Endothelial cell of umbilical vein (primary cell): ENCODE measurements at regions not wholly inside any gene's neighbourhood (a gene's known extent, or its start where the extent isn't known, plus 50 kb on each side); places are given as distances from the start of the nearest gene placed in this dataset.

Experiments
- BruUV-seq: library from RNA; stranded (reverse); fragments of 400-500 nt; replicated peaks from 2 replicates; lab custom pipeline; 2021; lab: Mats Ljungman, UMichigan
- CTCF ChIA-PET: fragments of 300-600, 350-600 bp; sonication (Branson Sonifier 250); formaldehyde crosslinking; loops from one replicate; lab custom pipeline; 2021; ENCODE audit warnings: antibody characterized with exemption, inconsistent platforms; lab: Charles Lee
- POLR2A ChIA-PET: fragments of 300-600, 350-600 bp; sonication (Branson Sonifier 250); formaldehyde crosslinking; loops from one replicate; lab custom pipeline; 2021; ENCODE audit warnings: antibody characterized with exemption, inconsistent platforms; lab: Charles Lee
- DNase-seq: peaks from one replicate; pipeline ENCODE4 v3.0.0-alpha.2; 2011; ENCODE audit warnings: low read depth, low spot score
- FAIRE-seq: peaks from 2 replicates; lab custom pipeline; 2011; peaks lifted over from hg19 to GRCh38; lab: Jason Lieb, UNC
- H2AFZ ChIP-seq: 2 replicates; pipeline ENCODE4 v1.6.0; 2012; ENCODE audit warnings: low read depth, low read length, control low read depth, inconsistent platforms
- H3K27ac ChIP-seq: 2 replicates; pipeline ENCODE4 v1.5.1; 2011; ENCODE audit warnings: low read depth, mild to moderate bottlenecking, control low read depth, low read length, moderate library complexity; ENCODE audit not compliant: insufficient read depth
- H3K27me3 ChIP-seq, 2 experiments: 2 replicates each; pipeline versions ENCODE4 v1.6.0 to v1.6.1; 2011; ENCODE audit warnings: low read length in 2 of 2, mixed read lengths in 1 of 2; ENCODE audit not compliant: control insufficient read depth in 2 of 2, insufficient read depth in 2 of 2
- H3K36me3 ChIP-seq, 2 experiments: 2 replicates in 1 of 2; 3 replicates in 1 of 2; pipeline ENCODE4 v1.5.1; 2011; ENCODE audit warnings: low read length in 2 of 2, mild to moderate bottlenecking in 1 of 2, moderate library complexity in 1 of 2; ENCODE audit not compliant: control insufficient read depth in 2 of 2, insufficient read depth in 2 of 2; ENCODE audit errors: extremely low read depth in 1 of 2
- H3K4me1 ChIP-seq: 3 replicates; pipeline ENCODE4 v1.5.1; 2011; ENCODE audit warnings: mild to moderate bottlenecking, low read length; ENCODE audit not compliant: control insufficient read depth, insufficient read depth; ENCODE audit errors: extremely low read depth
- H3K4me2 ChIP-seq: 2 replicates; pipeline ENCODE4 v1.6.1; 2011; ENCODE audit warnings: low read length, control low read depth, mixed read lengths; ENCODE audit not compliant: insufficient read depth
- H3K4me3 ChIP-seq, 3 experiments: fragments of 200-600 bp in 1 of 3; sonication (generic), shearing (Covaris generic) in 1 of 3; replicated peaks in 1 of 3; 2 replicates each; pipeline ENCODE4 v1.5.1; 2011 to 2016; ENCODE audit warnings: control low read depth in 3 of 3, low read length in 3 of 3, mild to moderate bottlenecking in 2 of 3, inconsistent platforms in 1 of 3, low read depth in 1 of 3, moderate library complexity in 1 of 3; ENCODE audit not compliant: insufficient read depth in 1 of 3
- H3K79me2 ChIP-seq: 2 replicates; pipeline ENCODE4 v1.6.0; 2012; ENCODE audit warnings: low read length, inconsistent platforms; ENCODE audit not compliant: control insufficient read depth, insufficient read depth
- H3K9ac ChIP-seq: replicated peaks from 2 replicates; pipeline ENCODE3; 2011; ENCODE audit warnings: low read length, control low read depth; ENCODE audit not compliant: insufficient read depth; ENCODE audit errors: extremely low read depth
- H3K9me1 ChIP-seq: replicated peaks from 3 replicates; pipeline ENCODE4 v1.6.0; 2011; ENCODE audit warnings: mild to moderate bottlenecking, low read length; ENCODE audit not compliant: control insufficient read depth, insufficient read depth; ENCODE audit errors: extremely low read depth
- H3K9me3 ChIP-seq: replicated peaks from 2 replicates; pipeline ENCODE4 v1.5.1; 2012; ENCODE audit warnings: low read length, inconsistent platforms; ENCODE audit not compliant: control insufficient read depth, insufficient read depth
- H4K20me1 ChIP-seq: replicated peaks from 2 replicates; pipeline ENCODE3; 2011; ENCODE audit warnings: mild to moderate bottlenecking, low read length; ENCODE audit not compliant: control insufficient read depth, insufficient read depth; ENCODE audit errors: extremely low read depth
- GATA2 ChIP-seq: IDR thresholded peaks from 2 replicates; pipeline ENCODE4 v1.7.0; 2011; ENCODE audit warnings: low read depth, mild to moderate bottlenecking, moderate library complexity, mixed read lengths, low read length; ENCODE audit not compliant: insufficient read length, insufficient read depth
- JUN ChIP-seq: IDR thresholded peaks from 2 replicates; pipeline ENCODE4 v1.6.1; 2011; ENCODE audit warnings: borderline replicate concordance, low read depth; ENCODE audit not compliant: insufficient read length, insufficient read depth
- MAX ChIP-seq: IDR thresholded peaks from 2 replicates; pipeline ENCODE4 v1.6.1; 2011; ENCODE audit not compliant: insufficient read depth, insufficient read length
- MYC ChIP-seq: IDR thresholded peaks from one replicate; pipeline ENCODE4 v1.6.1; 2011; ENCODE audit warnings: mild to moderate bottlenecking, low read depth, low read length
- POLR2A ChIP-seq: IDR thresholded peaks from 2 replicates; pipeline ENCODE4 v1.6.1; 2012; ENCODE audit warnings: low read depth, mild to moderate bottlenecking, control low read depth, low read length
- POLR2AphosphoS5 ChIP-seq: IDR thresholded peaks from 2 replicates; pipeline ENCODE4 v1.6.1; 2012; ENCODE audit warnings: low read depth, mild to moderate bottlenecking, control low read depth, low read length, moderate library complexity; ENCODE audit not compliant: insufficient read depth
- dilution Hi-C: fragments of 300-500 bp; cut with MboI; formaldehyde crosslinking; loops from one replicate; pipeline ENCODE4 v1.15.0; 2019; ENCODE audit warnings: low sequenced_read_pairs; ENCODE audit not compliant: extremely low pct_ligation_motif_present
- intact Hi-C: fragments of 100-400 bp; cut with micrococcal nuclease; formaldehyde crosslinking; loops from one replicate; pipeline ENCODE4 v1.10.0; 2022

DNA sequence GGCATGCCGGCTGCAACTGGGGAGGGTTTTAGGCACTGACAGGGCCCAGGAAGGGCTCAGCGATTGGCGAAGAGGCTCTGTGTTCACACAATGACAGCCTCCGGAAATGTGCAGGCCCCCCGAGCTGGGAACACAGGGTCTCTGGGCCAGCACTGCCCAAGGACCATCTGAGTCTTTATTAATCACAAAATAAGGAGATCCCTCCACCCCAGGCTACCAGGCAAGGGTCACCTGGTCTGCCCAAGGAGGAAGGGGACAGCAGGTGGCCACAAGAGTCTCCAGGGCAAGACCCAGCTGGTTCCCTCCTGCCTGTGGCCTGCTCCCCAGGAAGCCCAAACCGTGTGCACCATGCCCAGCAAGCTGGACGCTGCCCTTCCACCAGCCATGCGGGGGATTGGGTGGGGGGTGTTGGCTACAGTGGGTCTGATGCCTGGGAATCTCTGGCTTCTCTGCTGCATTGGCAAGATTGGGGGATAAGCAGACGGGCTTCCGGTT, 52.1 kb upstream of the TNRC6C start:
- Histone ChIP-seq H3K9me3 (no peaks in the 10 kb centered on the region), H3K4me3 (no peak overlapping the region), H3K27me3 (peaks cover 1 to 10% of the 10 kb centered on the region in 2 experiments), H2AFZ (no peak overlapping the region), H3K4me2 (no peak overlapping the region), H3K4me1 (no peaks in the 10 kb centered on the region), H3K36me3 (no peaks in the 10 kb centered on the region), H3K27ac (no peak overlapping the region), H3K79me2 (no peaks in the 10 kb centered on the region), H4K20me1 (no peaks in the 10 kb centered on the region), H3K9ac (no peak overlapping the region), H3K9me1 (no peaks in the 10 kb centered on the region)
- no peak for TF ChIP-seq POLR2AphosphoS5
- no peak for TF ChIP-seq MAX
- no peak for TF ChIP-seq JUN
- TF ChIP-seq GATA2, result no peak
- no TSS peak for BruUV-seq
- dilution Hi-C loops (no loop called here), intact Hi-C loops (no loop called here)
- no peak for FAIRE-seq
- ChIA-PET POLR2A (interaction anchor here (0.8 kb wide), 1 partner anchor 52 kb away, joined by 7 read pairs; the partner anchor contains the start of gene TNRC6C), CTCF (interaction anchor here (1.4 kb wide), 1 partner anchor 11 kb away, joined by 3 read pairs; no protein-coding TSS in a partner anchor)
- DNase-seq, result no peak

DNA sequence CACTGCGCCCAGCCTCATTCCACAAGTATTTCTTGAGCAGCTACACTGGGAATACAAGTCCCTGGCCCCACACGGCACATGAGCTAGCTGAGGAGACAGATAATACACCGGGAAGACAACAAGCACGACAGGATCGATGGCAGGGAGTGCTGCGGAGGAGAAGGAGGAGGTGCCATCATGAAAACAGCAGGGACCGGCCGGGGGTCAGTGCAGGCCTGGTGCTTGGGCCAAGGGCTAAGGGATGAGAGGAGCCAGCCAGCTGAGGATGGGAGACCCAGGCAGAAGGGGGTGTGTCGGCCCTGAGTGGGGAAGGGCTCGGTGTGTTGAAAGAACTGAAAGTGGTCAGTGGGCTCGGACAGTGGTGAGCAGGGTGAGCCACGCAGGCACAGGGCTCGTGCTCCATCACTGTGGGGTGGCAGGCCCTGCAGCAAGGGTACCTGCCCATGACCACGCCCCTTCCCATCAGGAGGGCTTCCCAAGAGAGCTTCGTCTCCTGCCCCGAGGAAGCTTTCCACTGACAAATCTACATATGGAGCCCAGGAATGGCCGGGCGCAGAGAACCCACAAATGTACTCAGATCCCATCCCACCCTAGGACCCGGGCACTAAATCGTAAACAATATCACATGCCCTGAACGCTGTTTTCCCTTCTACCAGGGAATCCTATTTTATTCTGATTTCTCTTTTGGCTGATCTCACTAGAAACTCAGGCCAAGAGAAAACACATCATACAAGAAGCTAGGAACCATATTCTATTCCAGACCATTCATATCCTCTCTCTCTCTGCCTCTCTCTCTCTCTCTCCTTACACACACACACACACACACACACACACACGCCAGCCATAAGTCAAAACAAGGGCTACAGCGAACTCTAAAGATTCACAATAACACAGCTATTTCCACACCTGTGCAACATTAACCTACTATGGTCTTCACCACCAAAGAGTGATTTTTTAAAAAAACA, 50.7 kb upstream of the TNRC6C start:
- Histone ChIP-seq H3K9ac (no peak overlapping the region), H3K9me1 (no peaks in the 10 kb centered on the region), H2AFZ (no peak overlapping the region), H3K79me2 (no peaks in the 10 kb centered on the region), H3K27ac (no peak overlapping the region), H3K9me3 (no peaks in the 10 kb centered on the region), H3K27me3 (peaks cover 0 to 6% of the 10 kb centered on the region in 2 experiments), H3K36me3 (no peaks in the 10 kb centered on the region), H3K4me3 (no peak overlapping the region), H4K20me1 (no peaks in the 10 kb centered on the region), H3K4me1 (no peaks in the 10 kb centered on the region), H3K4me2 (no peak overlapping the region)
- TF ChIP-seq GATA2, result no peak
- no peak for TF ChIP-seq MYC
- no peak for TF ChIP-seq POLR2A
- TF ChIP-seq MAX, result no peak
- no peak for FAIRE-seq
- DNase-seq, result no peak
- ChIA-PET POLR2A (interaction anchor here (0.6 kb wide), 1 partner anchor 45 kb away, joined by 3 read pairs; no protein-coding TSS in a partner anchor), CTCF (interaction anchor here (1.7 kb wide), 1 partner anchor 106 kb away, joined by 4 read pairs; no protein-coding TSS in a partner anchor)
- intact Hi-C loops (no loop called here), dilution Hi-C loops (no loop called here)
- no TSS peak for BruUV-seq
